IPS-NIHi7 (cell line): ENCODE measurements at regions not wholly inside any gene's neighbourhood (a gene's known extent, or its start where the extent isn't known, plus 50 kb on each side); places are given as distances from the start of the nearest gene placed in this dataset.

Source experiments
- DNase-seq: peaks from one replicate; pipeline ENCODE4 v3.0.0; 2012; ENCODE audit warnings: mixed read lengths; ENCODE audit errors: extremely low spot score

DNA sequence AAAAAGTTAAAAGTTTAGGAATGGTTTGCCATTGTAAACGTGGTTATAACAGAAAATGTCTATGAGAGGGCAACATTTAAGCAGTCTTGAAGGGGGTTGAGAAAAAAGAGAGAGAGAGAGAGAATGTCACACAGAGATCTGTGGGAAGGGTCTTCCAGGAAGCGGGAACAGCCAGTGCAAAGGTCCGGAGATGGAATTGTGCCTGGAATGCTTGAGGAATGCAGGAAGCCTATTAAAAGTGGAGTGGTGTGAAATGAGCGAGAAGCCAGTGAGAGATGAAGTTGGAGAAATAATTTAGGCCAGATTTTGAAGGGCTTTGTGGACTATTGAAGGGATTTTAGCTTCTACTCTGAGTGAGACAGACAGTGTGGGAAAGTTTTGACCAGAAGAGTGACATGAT lies 406.8 kb upstream of the TBX3 start:
- DNase-seq = no peak

DNA sequence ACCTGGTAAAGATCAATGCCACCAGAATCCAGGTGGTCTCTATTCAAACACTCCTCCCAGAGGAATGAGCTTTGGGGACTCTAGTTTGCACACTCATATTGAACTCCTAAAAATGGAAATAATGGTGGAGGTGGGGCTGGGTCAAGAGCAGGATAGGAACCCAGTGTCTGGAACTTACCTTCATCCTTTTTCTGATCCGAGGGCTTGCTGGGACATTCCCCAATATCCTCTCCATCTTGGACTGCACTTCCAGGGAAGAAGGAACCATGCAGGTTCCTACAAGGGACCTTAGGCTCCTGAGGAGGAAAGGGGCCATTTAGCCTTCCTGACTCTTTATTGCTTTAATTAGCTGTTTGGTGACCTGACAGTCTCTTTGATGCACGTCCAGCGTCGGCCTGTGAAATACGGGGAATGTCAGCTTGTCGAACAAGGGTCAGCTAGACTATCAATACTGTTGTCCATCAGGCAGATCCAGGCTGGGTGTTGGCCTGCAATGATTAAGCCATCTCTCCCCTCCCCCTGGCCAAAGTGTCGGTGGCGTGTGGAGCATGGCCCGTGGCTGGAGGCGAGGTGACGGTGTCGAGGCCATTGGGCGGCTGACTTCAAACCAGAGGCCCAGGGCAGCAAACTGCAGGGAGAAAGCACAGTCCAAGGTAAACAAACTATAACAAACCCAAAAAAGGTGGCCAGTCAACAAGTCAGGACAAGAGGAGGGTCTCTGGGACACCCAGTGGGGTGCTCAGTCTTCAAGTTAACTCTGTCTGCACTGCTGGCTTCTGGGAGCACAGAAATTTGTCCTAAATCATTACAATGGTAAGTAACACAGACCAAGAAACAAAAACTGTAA lies 405.2 kb upstream of the TBX3 start:
- no peak for DNase-seq

DNA sequence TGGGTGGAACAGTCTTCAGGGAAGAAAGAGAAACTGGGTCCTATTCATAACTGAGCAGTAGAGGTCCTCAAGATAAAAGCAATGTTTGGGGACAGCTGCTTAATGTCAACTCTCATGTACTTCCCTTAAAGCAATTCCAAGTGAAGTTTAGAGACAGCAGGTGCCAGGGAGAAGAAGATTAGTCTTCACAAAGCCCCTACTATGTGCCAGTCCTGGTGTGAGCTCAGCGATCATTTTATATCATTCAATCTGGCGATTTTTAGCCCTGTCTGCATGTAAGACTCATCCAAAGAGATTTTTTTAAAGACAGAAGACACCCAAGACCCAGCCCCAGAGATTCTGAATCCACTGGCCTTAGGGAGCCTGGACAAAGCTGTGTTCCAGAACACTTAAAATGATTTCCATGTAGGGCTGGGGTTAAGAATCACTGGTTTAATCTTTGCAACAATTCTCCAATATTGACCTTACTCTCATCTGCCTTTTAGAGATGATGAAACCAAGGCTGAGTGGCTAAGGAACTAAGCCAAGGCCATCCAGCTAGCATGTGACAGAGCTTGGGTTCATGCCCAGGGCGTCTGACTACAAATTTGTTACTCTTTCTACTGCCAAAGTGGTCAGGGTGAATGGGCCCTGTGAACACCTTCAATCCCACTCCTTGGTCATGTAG lies 404.5 kb upstream of the TBX3 start:
- no peak for DNase-seq

DNA sequence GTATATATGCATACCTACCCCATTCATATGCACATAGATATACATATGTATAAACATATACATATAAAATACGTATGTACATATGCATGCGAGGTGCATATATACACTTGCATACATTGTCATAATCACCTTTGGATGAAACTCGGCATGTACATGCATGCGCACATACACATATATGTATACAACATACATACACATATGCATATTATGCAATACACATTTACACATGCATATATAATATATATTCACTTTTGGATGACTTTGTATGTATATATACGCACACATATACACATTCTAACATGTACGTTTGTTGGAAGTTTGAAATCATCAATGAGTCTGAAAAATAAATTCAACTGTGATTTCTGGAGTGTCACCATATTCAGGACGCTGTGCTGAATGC lies 401.6 kb upstream of the TBX3 start:
- no peak for DNase-seq

DNA sequence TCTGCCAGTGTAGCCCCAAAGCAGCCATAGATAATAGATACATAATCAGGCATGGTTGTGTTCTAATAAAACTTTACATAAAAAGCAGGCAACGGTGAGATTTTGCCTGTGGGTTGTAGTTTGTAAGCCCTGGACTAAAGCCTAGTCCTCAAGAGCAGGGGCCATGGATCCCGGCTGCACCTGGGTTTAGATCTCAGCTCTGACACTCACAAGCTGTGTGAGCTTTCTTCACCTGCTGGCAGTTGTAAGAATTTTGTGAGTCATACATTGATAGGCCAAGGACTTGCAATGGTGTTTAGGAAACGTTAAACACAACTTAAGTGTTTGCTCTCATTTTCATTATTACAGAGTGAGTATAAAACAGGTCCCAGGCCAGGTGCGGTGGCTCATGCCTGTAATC lies 395.8 kb upstream of the TBX3 start:
- no peak for DNase-seq

DNA sequence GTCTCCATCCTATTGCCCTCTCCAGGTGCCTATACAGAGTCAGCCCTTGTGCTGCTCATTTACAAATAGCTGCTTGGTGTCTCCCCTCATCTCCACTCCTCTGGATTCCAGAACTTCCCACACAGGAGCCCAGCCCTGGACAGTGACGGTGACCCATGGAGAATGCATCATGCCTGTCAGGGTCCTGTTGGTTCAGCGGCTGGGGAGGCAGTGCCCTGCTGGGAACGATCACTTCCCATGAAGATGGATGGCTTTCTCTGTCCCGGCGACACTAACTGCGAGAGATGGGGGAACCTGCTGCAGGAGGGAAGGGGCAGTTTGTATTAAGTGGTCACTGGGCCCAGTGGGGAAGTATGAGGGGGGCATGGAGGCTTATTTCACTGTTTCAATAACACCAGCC lies 395.0 kb upstream of the TBX3 start:
- DNase-seq = no peak

DNA sequence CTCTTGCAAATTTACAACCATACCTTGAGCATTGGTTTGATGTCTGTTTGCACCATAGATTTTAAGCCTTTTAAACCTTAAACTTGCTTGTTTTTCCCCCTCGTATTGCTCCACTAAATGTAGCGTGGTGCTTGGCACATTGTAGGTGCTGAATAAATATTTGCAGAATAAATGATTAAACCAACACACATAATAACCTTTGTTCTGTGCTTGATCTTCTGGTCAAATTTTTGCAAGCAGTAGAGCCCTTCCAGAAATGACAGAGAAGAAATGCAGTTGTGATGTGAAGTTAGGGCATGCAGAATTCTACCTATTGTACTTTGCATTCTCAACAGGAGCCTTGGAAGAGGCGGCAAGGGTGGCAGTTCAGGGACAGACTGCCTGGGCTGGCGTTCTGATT lies 394.4 kb upstream of the TBX3 start:
- no peak for DNase-seq

DNA sequence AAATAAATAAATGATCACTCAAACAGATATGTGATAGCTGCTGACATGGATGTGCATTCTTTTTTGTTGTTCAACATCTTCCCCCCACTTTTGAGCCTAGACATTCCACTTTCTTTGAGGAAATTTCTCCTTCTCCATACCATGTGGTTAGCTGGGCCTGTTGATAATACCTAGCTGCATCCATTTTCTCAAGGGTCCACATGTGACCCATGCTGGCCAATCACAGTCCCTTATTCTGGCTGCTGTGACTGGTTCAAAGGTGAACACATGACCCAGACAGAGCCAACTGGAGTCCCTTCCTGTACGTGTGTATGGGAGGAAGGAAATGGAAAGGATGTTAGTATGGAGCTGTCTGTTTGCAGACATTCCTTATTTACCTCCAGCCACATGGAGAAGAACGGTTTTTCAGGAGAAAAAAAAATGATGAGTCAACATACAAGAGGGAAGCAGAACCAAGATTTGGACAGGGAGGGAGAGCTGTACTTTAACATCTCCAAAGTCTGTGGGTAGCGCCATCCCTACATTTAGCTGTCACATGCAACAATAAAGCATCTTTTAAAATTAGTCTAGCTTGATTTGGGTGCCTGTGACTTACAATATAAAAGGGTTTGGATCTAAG lies 391.7 kb upstream of the TBX3 start:
- DNase-seq = no peak

DNA sequence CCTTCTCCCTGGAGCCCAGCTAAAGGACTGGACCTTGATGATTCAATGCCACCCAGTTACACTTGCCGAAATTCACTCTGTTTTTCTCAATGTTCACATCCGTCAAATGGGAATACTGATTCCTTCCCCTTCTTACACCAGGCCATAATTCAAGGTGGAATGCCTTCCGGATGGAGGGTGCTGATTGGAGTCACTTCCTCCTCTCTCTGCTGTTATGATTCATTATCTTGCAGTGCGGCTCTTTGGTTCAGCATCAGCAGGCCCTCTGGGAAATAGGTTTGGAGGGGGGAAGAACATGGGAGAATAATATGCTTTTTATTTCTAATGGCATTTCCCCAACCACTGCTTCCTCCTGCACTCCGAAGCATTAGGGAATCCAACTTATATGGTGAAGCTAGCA lies 390.6 kb upstream of the TBX3 start:
- DNase-seq = no peak

DNA sequence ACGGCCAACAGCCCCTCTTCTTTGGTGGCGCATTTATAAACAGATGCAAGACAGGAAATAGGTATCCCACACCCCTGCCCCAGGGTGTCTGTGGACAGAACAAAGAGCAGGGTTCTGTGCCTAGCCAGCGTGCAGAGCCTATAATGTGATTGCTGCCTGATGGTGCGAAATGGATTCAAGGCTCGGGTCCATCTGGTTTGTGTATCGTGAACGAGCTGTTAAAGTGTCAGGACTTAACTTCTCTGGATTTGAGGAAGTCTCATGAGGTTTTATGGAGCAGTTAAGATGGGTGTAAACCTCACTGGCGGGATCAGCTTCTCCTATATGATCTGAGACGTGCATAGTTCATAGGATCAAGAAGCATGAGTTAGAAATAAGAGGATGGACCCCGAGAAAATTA lies 388.7 kb upstream of the TBX3 start:
- no peak for DNase-seq

DNA sequence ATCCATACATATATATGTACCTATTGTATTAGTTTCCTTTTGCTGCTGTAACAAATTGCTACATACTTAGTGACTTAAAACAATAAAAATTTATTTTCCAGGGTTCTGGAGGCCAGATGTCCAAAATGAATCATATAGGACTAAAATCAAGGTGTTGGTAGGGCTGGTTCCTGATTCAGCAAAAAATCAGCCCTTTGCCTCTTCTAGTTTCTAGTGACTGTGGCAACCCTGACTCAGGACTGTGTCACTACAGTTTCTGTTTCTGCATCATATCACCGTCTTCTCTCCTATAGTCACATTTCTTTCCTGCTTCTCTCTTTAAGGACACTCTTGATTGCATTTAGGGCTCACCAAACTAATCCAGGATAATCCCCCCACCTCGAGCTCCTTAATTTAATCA lies 386.3 kb upstream of the TBX3 start:
- DNase-seq = no peak

DNA sequence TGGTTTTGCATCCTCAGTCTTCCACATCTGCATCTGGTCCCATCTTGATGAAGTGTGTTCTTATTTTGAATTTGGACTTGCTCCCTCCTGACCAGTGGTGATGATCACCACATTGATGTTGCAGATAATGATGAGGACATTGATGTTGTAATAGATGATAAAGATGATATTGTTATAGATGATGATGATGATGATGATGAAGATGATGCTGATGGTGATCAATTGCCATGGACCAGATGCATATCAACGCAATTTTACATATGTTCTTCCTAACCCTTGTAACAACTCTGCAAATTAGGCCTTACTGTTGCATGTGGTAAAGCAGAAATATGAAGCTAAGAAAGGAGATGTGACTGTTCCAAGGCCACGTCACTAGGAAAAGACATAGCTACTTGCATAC lies 380.3 kb upstream of the TBX3 start:
- no peak for DNase-seq

DNA sequence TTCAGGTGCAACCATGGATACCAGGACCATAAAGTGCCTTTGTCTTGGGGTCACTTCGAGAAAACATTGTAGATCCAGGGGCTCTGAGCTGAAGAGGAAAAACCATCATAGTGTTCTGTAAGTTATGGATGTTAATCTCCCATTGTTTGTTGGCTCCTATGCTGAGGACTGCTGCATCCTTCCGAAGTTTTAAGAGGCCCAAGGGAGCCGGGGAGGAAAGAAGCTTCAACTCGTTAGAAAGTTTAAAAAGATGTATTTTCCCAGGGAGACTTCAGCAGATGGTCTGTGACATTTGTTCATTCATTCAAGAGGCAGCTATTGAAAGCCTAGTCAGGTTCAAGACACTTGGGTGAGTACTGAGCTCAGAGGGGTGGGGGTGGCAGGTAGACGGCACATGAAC lies 378.8 kb upstream of the TBX3 start:
- no peak for DNase-seq

DNA sequence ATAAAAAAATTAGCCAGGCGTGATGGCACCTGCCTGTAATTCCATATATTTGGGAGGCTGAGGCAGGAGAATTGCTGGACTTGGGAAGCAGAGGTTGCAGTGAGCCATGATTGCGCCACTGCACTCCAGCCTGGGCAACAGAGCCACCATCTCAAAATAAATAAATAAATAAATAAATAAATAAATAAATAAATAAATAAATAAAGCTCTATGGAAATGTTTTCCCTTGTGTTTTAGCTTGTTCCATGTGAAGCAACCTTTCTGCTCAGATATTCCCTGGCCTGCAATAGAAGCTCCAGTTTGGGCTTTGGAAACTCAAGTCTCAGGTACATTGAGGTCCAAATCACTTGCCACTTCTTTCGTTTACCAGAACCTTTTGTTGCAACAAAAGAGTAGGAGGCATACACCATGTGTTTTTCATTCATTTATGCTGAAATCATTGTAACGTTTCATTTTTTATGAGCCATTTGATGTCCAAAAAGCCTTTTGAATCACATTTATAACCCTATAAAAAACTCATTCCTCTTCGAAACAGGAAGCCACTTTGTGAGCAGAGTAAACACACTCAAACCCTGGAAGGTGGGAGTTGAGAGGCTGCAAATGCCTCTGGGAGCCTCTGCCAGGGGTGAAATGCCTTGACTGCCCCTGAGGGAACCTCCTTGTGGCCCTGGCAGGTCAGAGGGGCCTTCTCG lies 376.6 kb upstream of the TBX3 start:
- no peak for DNase-seq

DNA sequence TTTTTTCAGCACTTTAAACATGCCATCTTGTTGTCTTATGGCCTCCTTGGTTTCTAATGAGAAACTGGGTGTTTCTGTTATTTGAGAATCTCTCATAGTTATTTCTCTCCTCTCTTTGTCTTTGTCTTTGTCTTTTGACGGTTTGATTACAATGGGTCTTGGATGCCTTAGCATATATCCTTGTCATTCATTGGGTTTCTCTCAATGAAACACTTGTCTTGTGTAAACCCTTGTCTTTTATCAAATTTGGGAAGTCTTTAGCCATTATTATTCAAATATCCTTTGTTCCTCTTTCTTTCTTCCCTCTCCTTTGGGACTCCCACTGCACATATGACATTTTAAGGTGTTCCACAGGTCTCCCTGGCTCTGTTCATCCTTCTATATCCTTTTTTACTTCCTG lies 373.5 kb upstream of the TBX3 start:
- no peak for DNase-seq

DNA sequence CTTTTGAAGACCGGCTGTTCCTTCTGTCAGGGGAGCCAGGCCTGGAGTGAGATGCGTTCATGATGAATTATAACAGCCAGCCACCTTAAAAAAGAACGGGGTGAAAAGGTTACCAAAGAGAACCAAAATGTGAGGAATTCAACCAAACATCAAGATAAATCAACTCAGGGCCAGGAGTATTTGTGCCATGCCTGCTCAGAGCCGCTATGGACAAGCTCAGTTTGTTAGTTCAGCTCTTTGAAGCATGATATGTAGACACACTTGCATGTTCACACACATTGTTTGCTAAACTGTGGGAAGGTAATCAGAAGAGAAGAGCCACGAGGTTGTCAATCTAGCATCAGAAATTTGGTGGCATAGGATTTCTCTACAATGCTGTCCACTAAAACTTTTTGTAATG lies 367.4 kb upstream of the TBX3 start:
- DNase-seq = no peak

DNA sequence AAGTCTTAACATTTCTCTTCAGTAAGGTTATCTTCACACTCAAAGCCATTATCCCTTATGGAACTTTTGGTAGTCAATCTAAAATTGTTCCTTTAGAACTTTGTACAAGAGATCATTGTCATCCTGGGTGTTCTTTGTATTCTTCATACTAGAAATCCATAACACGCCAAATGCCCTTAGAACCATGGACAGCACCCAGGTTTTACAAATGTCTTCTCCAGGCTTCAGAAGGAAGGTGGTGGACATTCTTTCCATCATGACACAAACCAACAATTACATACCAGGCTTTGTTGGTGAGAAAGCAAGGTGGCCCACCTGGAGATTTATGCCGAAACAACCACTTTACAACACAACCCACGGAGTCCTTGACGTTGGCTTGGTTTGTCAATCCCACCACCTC lies 365.6 kb upstream of the TBX3 start:
- no peak for DNase-seq

DNA sequence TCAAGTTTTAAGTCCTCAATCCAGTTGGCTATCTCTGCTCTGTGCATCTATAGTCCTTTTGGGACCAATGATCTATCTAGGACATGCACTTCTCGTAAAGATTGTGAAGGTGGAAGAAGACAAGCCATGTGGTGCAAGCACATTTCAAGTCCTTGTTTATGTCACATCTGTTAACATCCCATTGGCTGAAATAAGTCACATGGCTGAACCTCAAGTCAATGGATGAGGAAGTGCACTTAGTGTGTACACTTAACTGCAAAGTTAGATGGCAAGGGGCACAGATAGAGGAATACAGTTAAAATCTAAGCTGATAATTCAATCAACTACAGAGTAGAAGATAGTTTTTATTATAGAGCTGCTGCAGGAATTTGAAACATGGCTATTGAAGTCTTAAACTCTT lies 362.8 kb upstream of the TBX3 start:
- no peak for DNase-seq

DNA sequence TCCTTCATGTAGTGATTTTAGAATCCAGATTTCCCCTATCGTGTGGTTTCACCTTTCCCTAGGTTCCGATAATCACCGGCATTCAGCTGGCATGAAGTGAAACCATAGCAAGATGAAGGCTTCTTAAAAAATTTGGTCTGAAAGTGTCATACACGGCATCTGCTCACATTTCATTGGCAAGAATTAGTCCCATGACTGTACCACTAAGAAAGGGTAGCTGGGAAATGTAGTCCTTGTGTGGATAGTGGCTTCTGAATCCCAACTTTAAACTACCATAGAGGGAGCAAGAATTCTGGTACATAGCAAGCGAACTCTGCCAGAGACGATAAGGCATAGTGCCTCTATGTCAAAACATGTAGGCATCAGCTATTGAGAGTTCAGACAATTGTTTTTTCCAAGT lies 360.1 kb upstream of the TBX3 start:
- peak; percentile 25 for DNase-seq

DNA sequence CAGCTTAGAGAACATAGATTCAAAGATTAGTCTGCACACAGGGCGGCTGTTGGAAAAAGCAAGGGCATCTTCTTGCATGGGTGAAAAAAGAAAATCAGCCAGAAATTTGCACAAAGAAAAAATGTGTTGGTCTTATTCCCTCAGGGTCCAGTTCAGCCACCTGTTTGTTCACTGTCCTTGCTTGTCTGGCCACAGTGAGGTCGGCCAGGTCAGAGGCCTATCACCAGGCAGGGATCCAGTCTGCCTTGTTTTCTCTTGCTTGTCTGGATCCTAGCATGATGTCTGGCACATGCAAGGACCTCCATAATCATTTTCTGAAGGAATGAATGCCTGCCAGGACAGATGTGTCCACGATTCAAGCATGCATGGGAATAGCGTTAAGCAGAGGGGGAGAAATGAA lies 359.1 kb upstream of the TBX3 start:
- no peak for DNase-seq

DNA sequence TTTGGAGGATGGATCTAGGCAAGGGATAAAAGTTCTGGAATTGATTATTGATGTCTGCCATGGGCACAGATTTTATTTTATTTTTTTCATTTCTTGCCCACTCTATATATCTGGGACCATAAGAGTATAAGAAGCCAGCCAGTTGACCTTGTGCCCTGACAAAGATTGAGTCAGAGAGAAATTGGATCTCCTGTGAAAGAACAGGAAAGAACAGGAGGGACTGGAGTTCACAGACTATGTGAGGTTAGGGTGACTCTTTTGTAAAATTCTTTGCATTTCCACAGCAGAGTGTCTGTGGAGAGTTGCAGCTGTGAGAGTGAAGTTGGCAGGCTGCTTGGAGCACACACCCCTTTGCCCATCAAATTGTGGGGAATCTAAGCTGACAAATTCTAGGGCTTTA lies 358.4 kb upstream of the TBX3 start:
- DNase-seq = no peak

DNA sequence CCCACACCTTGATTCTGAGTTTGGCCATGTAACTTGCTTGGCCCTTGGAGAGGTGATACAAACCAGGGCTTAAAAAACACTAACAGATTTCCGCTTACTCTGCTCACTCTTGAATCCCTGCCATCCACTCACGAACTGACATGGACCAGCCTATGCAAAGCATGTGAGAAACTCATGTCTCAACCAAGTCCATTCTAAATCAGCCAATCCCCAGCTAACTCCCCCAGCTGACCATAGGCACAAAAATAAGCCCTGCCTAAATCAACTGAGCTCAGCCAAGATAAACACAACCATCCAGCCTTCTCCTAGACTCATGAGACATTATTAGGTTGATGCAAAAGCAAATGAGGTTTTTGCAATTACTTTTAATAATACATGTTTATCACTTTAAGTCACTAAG lies 353.9 kb upstream of the TBX3 start:
- no peak for DNase-seq
